ENCODE measurements at regions not wholly inside any gene's neighbourhood (a gene's known extent, or its start where the extent isn't known, plus 50 kb on each side); places are given as distances from the start of the nearest gene placed in this dataset.

DNA sequence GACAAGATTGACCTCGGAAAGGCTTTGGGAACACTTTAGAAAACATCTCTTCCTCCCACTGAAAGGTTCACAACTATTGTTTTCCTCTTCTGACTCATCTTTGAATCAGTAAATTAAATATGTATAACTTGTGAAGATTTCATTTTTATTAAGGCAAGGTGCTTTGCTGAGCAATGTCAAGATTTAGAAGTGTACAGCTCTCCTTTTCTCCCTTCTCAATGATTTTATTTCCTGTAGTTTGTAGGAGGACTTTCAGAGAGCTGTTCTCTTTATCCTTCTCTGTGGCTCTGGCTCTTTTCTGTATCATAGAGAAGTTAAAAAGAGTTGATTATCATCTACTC lies 594.2 kb downstream of the METTL15 start:
- no peak overlapping the region for H3K9ac ChIP-seq (ENCODE audit: low read depth, low read length)
- H3K27me3 ChIP-seq (ENCODE audit: control insufficient read depth, insufficient read depth, low read length) = no peaks in the 10 kb centered on the region
- H3K27ac ChIP-seq (ENCODE audit: low read depth, low read length) = no peak overlapping the region
- H3K4me1 ChIP-seq (ENCODE audit: control insufficient read depth, insufficient read depth, low read length) = 0 out of 2 replicates have a peak, but pooled peaks cover 5% of the 10 kb centered on the region
- H3K9me3 ChIP-seq (ENCODE audit: control insufficient read depth, insufficient read depth, low read length) = no peaks in the 10 kb centered on the region
- no peaks in the 10 kb centered on the region for H3K36me3 ChIP-seq (ENCODE audit: control insufficient read depth, insufficient read depth, low read length)
- no peak overlapping the region for H3K4me3 ChIP-seq (ENCODE audit: low read depth, low read length)

DNA sequence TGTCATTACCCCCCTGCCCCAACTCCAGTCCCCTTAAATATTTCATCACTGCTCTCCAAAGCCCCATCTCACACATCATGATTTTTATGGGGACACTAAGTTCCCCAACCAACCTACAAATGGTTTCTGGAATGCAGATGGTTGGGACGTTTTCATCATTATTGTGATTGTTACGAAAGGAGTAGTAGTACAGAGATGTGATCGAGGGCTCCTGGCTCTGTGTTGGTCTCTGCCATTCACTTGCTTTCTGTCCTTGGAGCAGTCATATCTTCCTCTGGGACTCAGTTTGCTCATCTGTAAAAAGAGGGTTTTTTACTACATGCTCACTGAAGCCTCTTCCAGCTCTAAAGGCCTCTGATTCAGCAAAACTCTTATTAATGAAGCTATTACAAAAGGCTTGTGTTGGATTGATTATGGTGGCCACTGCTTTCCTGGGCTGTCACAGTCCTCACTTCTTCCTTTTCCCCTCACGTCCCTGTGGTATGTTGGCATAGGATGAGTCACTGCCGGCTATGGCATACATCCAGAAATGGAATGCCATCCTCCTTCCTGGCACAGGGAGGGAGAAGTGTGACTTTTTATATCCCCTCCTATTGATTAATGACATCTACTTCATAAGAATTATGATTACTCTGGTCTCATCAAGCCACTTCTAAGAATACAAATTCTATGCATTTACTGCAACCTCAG lies 593.7 kb downstream of the METTL15 start:
- no peaks in the 10 kb centered on the region for H3K36me3 ChIP-seq (ENCODE audit: control insufficient read depth, insufficient read depth, low read length)
- H3K4me1 ChIP-seq (ENCODE audit: control insufficient read depth, insufficient read depth, low read length) = 0 out of 2 replicates have a peak, but pooled peaks cover 5% of the 10 kb centered on the region
- H3K9ac ChIP-seq (ENCODE audit: low read depth, low read length) = no peak overlapping the region
- H3K27me3 ChIP-seq (ENCODE audit: control insufficient read depth, insufficient read depth, low read length) = no peaks in the 10 kb centered on the region
- H3K9me3 ChIP-seq (ENCODE audit: control insufficient read depth, insufficient read depth, low read length) = no peaks in the 10 kb centered on the region
- no peak overlapping the region for H3K27ac ChIP-seq (ENCODE audit: low read depth, low read length)
- H3K4me3 ChIP-seq (ENCODE audit: low read depth, low read length) = no peak overlapping the region

DNA sequence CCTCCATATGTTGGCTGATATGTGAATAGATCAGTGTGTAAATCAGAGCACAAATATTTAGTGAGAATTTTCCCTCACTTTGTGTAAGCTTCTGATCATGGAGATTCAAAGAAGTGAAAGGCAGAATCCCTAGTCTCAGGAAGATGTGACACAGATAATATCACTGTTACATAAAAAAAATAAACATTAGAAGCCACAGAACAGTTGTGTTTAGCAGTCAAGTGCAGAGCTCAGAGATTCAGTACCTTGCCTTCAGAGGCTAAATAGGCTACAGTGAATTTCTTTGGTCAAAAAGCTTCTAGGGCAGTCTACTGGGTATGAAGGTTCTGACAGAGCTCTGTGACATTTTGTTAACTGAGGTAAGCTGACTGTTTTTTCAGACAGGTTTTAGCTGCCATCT lies 591.5 kb downstream of the METTL15 start:
- Histone ChIP-seq H3K9me3 (ENCODE audit: control insufficient read depth, insufficient read depth, low read length) (no peaks in the 10 kb centered on the region), H3K9ac (ENCODE audit: low read depth, low read length) (no peak overlapping the region), H3K4me3 (ENCODE audit: low read depth, low read length) (no peak overlapping the region)

DNA sequence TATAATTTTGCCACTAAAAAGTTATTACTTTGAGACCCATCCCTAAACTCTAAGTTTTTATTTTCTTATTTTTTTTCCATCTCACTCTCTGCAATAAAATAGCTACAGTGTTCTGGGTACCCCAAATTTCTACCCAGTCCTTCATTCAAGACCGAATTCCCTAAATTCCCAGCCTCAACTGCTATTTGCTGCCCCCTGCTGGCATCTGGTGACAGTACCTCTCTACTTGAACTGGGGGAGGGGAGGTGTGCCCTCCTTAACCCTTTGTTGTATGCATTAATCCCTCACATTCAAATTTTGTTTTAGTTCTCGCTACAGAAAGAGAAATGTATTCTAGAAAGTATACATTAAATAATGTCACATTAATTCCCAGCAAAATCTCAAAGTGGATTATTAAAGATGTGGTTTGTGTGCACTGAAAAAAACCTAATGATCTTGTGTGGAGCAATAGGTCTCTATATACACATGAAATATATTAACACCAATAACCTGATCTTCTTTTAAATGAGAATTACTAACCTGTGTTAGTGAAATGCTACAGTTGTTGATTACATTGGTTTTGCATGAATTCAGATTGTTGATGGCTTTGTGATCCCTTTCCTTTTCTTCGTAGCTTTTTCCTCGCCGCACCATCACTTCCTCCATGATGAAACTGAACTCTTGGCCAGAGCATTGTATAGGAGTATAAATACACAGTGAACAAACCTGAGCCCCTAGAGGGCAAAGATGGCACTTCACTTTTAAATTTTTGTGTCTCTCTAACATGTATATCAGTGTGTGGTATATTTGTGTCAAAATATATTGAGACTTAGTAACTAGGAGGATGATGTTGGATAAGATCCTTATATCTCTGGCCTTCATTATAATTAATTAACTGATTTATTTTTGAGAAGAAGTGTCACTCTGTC lies 590.0 kb downstream of the METTL15 start:
- Histone ChIP-seq H3K27me3 (ENCODE audit: control insufficient read depth, insufficient read depth, low read length) (no peaks in the 10 kb centered on the region), H3K36me3 (ENCODE audit: control insufficient read depth, insufficient read depth, low read length) (no peaks in the 10 kb centered on the region), H3K9me3 (ENCODE audit: control insufficient read depth, insufficient read depth, low read length) (no peaks in the 10 kb centered on the region), H3K27ac (ENCODE audit: low read depth, low read length) (no peak overlapping the region), H3K4me3 (ENCODE audit: low read depth, low read length) (no peak overlapping the region), H3K4me1 (ENCODE audit: control insufficient read depth, insufficient read depth, low read length) (0 out of 2 replicates have a peak, but pooled peaks cover 5% of the 10 kb centered on the region), H3K9ac (ENCODE audit: low read depth, low read length) (no peak overlapping the region)

More for the DNA sequence above, 591.5 kb downstream of the METTL15 start:
- Histone ChIP-seq H3K27ac (ENCODE audit: low read depth, low read length) (no peak overlapping the region), H3K27me3 (ENCODE audit: control insufficient read depth, insufficient read depth, low read length) (no peaks in the 10 kb centered on the region), H3K36me3 (ENCODE audit: control insufficient read depth, insufficient read depth, low read length) (no peaks in the 10 kb centered on the region), H3K4me1 (ENCODE audit: control insufficient read depth, insufficient read depth, low read length) (0 out of 2 replicates have a peak, but pooled peaks cover 5% of the 10 kb centered on the region)

DNA sequence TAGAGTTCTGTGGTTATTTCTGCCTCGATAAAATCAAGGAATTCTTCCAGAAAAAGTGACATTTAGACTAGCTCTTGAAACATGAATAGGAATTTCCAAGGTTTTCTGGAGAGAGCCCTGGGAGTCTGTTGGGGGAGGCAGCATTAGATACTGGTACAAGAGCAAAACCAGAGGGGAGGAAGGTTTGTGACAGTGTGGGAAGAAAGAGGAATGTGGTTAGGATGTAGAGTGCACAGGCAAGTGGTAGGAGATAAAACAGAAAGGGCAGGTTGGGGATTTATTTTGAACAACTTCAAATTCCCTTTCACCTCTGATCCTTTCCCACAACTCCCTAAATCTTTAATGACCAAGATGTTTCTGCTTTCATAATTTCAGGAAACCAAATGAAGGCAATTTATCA lies 588.4 kb downstream of the METTL15 start:
- Histone ChIP-seq H3K4me1 (ENCODE audit: control insufficient read depth, insufficient read depth, low read length) (0 out of 2 replicates have a peak, but pooled peaks cover 5% of the 10 kb centered on the region), H3K27me3 (ENCODE audit: control insufficient read depth, insufficient read depth, low read length) (no peaks in the 10 kb centered on the region), H3K36me3 (ENCODE audit: control insufficient read depth, insufficient read depth, low read length) (no peaks in the 10 kb centered on the region), H3K9ac (ENCODE audit: low read depth, low read length) (no peak overlapping the region), H3K9me3 (ENCODE audit: control insufficient read depth, insufficient read depth, low read length) (no peaks in the 10 kb centered on the region), H3K4me3 (ENCODE audit: low read depth, low read length) (no peak overlapping the region), H3K27ac (ENCODE audit: low read depth, low read length) (no peak overlapping the region)

DNA sequence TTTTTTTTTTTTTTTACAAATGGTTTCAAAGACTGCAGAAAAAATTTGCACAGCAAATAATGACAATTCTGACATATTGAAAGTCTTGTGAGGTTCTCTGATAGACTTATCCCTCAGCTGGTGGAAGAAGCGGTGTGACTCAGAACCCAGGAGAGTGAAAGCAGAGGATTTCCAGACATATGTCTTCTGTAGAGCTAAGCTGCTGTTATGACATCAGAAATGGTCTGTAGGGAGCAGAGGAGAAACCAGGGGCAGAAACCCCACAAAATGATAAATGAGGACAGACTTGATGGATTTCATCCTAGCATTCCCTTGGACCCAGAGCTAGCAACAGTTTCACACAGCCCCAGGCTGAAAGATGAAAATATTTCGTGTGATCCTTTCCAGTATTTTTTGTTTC lies 582.6 kb downstream of the METTL15 start:
- Histone ChIP-seq H3K4me3 (ENCODE audit: low read depth, low read length) (no peak overlapping the region), H3K27me3 (ENCODE audit: control insufficient read depth, insufficient read depth, low read length) (no peaks in the 10 kb centered on the region), H3K4me1 (ENCODE audit: control insufficient read depth, insufficient read depth, low read length) (no peaks in the 10 kb centered on the region), H3K36me3 (ENCODE audit: control insufficient read depth, insufficient read depth, low read length) (no peaks in the 10 kb centered on the region), H3K27ac (ENCODE audit: low read depth, low read length) (no peak overlapping the region), H3K9me3 (ENCODE audit: control insufficient read depth, insufficient read depth, low read length) (no peaks in the 10 kb centered on the region), H3K9ac (ENCODE audit: low read depth, low read length) (no peak overlapping the region)

- no peak overlapping the region for H3K27ac ChIP-seq (ENCODE audit: low read depth, low read length)
- H3K9me3 ChIP-seq (ENCODE audit: control insufficient read depth, insufficient read depth, low read length) = no peaks in the 10 kb centered on the region
- H3K4me3 ChIP-seq (ENCODE audit: low read depth, low read length) = no peak overlapping the region
- H3K9ac ChIP-seq (ENCODE audit: low read depth, low read length) = no peak overlapping the region
- H3K4me1 ChIP-seq (ENCODE audit: control insufficient read depth, insufficient read depth, low read length) = no peaks in the 10 kb centered on the region
- no peaks in the 10 kb centered on the region for H3K36me3 ChIP-seq (ENCODE audit: control insufficient read depth, insufficient read depth, low read length)
- H3K27me3 ChIP-seq (ENCODE audit: control insufficient read depth, insufficient read depth, low read length) = no peaks in the 10 kb centered on the region
Observed at GRCh38 chr11:28684011-28684586, 575.9 kb downstream of the METTL15 start.

- Histone ChIP-seq H3K4me1 (ENCODE audit: control insufficient read depth, insufficient read depth, low read length) (no peaks in the 10 kb centered on the region), H3K27me3 (ENCODE audit: control insufficient read depth, insufficient read depth, low read length) (no peaks in the 10 kb centered on the region), H3K36me3 (ENCODE audit: control insufficient read depth, insufficient read depth, low read length) (no peaks in the 10 kb centered on the region), H3K9me3 (ENCODE audit: control insufficient read depth, insufficient read depth, low read length) (no peaks in the 10 kb centered on the region), H3K9ac (ENCODE audit: low read depth, low read length) (no peak overlapping the region), H3K4me3 (ENCODE audit: low read depth, low read length) (no peak overlapping the region), H3K27ac (ENCODE audit: low read depth, low read length) (no peak overlapping the region)
Observed at GRCh38 chr11:28679795-28680468, 571.7 kb downstream of the METTL15 start.

DNA sequence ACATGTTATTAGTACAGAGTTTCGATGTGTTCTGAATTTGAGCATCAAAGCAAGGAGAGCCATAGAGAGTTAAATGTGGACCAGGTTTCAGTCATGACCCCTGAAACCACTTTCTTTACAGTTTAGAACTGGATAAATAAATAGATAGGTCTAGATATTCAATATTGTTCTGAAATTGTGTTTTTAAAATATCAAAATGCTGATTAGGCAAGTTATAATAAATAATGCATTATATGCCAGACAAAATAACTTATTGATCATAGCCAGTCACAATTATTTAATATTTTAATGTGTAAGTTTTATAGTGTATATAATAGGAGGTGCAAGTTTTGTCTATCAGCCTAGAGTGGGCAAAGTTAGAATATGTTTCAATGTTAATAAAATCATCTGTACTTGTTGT lies 569.5 kb downstream of the METTL15 start:
- 0 out of 2 replicates have a peak, but pooled peaks cover 4% of the 10 kb centered on the region for H3K4me1 ChIP-seq (ENCODE audit: control insufficient read depth, insufficient read depth, low read length)
- H3K4me3 ChIP-seq (ENCODE audit: low read depth, low read length) = no peak overlapping the region
- H3K9me3 ChIP-seq (ENCODE audit: control insufficient read depth, insufficient read depth, low read length) = no peaks in the 10 kb centered on the region
- H3K27me3 ChIP-seq (ENCODE audit: control insufficient read depth, insufficient read depth, low read length) = no peaks in the 10 kb centered on the region
- no peak overlapping the region for H3K27ac ChIP-seq (ENCODE audit: low read depth, low read length)
- no peaks in the 10 kb centered on the region for H3K36me3 ChIP-seq (ENCODE audit: control insufficient read depth, insufficient read depth, low read length)
- no peak overlapping the region for H3K9ac ChIP-seq (ENCODE audit: low read depth, low read length)

- 0 out of 2 replicates have a peak, but pooled peaks cover 4% of the 10 kb centered on the region for H3K4me1 ChIP-seq (ENCODE audit: control insufficient read depth, insufficient read depth, low read length)
- H3K9me3 ChIP-seq (ENCODE audit: control insufficient read depth, insufficient read depth, low read length) = no peaks in the 10 kb centered on the region
- H3K4me3 ChIP-seq (ENCODE audit: low read depth, low read length) = no peak overlapping the region
- H3K36me3 ChIP-seq (ENCODE audit: control insufficient read depth, insufficient read depth, low read length) = no peaks in the 10 kb centered on the region
- H3K27ac ChIP-seq (ENCODE audit: low read depth, low read length) = no peak overlapping the region
- no peaks in the 10 kb centered on the region for H3K27me3 ChIP-seq (ENCODE audit: control insufficient read depth, insufficient read depth, low read length)
- no peak overlapping the region for H3K9ac ChIP-seq (ENCODE audit: low read depth, low read length)
Observed at GRCh38 chr11:28675183-28675582, 567.0 kb downstream of the METTL15 start.
